Hepatocyte (in vitro differentiated cells): ENCODE measurements at regions not wholly inside any gene's neighbourhood (a gene's known extent, or its start where the extent isn't known, plus 50 kb on each side); places are given as distances from the start of the nearest gene placed in this dataset.

ENCODE experiments used
- EZH2 ChIP-seq: fragments of 200-600 bp; sonication (generic); IDR thresholded peaks from 2 replicates; pipeline ENCODE4 v1.6.1; 2016; ENCODE audit warnings: antibody characterized with exemption, mild to moderate bottlenecking, borderline replicate concordance
- EZH2phosphoT487 ChIP-seq: fragments of 200-600 bp; sonication (generic); IDR thresholded peaks from one replicate; pipeline ENCODE4 v1.6.1; 2018; ENCODE audit warnings: antibody characterized with exemption, mild to moderate bottlenecking, low read depth, moderate library complexity; ENCODE audit not compliant: unreplicated experiment, severe bottlenecking
- TF ChIP-seq, protein P1 (sequence below): fragments of 200-600 bp; sonication (generic); IDR thresholded peaks from 2 replicates; pipeline ENCODE4 v1.5.1; 2016; ENCODE audit warnings: antibody characterized with exemption, mild to moderate bottlenecking; ENCODE audit not compliant: poor library complexity

DNA sequence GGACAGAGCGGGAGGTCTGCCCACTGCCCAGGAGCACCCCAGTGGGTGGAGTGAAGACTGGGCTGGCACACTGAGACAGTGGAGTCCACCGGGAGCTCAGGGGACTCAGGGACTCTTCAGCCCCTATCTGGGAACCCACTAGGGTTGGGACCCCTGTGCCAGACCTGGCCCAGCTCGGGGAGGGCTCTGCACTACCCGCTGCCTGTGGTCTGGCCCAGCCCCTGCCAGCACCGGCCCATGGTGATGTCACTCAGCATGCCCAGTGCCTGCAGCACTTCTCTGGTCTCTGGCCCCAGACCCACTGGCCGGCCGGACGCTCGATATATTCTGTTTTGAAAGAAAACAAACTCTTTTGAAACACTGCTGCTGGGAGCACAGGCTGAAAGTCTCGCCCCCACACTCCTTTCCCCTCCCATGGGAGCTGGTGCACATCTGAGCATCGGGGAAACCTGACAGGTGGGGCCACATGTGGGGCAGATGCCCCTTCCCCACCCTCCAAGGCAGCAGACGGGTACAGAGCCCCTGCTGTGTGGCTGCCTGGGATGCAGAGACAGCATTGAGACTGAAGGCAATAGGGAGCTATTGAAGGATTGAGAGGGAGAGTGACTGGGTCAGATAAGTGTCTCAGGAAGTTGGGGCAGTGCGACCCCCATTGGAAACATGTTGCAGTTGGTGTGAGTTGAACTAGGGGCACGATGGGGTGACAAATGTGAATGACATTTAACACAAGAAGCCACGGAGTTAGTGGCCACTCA lies 62.9 kb downstream of the MYEOV start:
- TF ChIP-seq, protein P1, sequence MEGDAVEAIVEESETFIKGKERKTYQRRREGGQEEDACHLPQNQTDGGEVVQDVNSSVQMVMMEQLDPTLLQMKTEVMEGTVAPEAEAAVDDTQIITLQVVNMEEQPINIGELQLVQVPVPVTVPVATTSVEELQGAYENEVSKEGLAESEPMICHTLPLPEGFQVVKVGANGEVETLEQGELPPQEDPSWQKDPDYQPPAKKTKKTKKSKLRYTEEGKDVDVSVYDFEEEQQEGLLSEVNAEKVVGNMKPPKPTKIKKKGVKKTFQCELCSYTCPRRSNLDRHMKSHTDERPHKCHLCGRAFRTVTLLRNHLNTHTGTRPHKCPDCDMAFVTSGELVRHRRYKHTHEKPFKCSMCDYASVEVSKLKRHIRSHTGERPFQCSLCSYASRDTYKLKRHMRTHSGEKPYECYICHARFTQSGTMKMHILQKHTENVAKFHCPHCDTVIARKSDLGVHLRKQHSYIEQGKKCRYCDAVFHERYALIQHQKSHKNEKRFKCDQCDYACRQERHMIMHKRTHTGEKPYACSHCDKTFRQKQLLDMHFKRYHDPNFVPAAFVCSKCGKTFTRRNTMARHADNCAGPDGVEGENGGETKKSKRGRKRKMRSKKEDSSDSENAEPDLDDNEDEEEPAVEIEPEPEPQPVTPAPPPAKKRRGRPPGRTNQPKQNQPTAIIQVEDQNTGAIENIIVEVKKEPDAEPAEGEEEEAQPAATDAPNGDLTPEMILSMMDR: no peak
- no peak for TF ChIP-seq EZH2phosphoT487
- TF ChIP-seq EZH2: no peak
